Loucy (cell line): ENCODE measurements at regions not wholly inside any gene's neighbourhood (a gene's known extent, or its start where the extent isn't known, plus 50 kb on each side); places are given as distances from the start of the nearest gene placed in this dataset.
"Not testable (repeated sequence)": the region's sequence is repeated elsewhere in the genome, so short reads cannot be mapped to it uniquely, and the experiment has no call there.

Experiments used
- H2AFZ ChIP-seq: fragments of 200-600 bp; sonication (generic); 2 replicates; pipeline ENCODE4 v1.6.0; 2016; ENCODE audit warnings: antibody characterized with exemption, mild to moderate bottlenecking, low read length, moderate library complexity
- H3F3A ChIP-seq: fragments of 200-600 bp; 2 replicates; pipeline ENCODE4 v1.6.0; 2016; ENCODE audit warnings: antibody characterized with exemption, low read depth, mild to moderate bottlenecking
- H3K27me3 ChIP-seq: fragments of 200-600 bp; sonication (generic); 2 replicates; pipeline ENCODE4 v1.6.1; 2014; ENCODE audit warnings: low read length, mild to moderate bottlenecking; ENCODE audit not compliant: insufficient read depth, poor library complexity, severe bottlenecking
- H3K36me3 ChIP-seq: fragments of 200-600 bp; sonication (generic); 2 replicates; pipeline ENCODE4 v1.6.1; 2016; ENCODE audit warnings: low read length; ENCODE audit not compliant: insufficient read depth
- H3K4me1 ChIP-seq: fragments of 200-600 bp; sonication (generic); 2 replicates; pipeline ENCODE4 v1.5.1; 2014; ENCODE audit warnings: low read length, mild to moderate bottlenecking; ENCODE audit not compliant: insufficient read depth, poor library complexity, severe bottlenecking
- H3K4me2 ChIP-seq: fragments of 200-600 bp; sonication (generic); 2 replicates; pipeline ENCODE4 v1.6.0; 2014; ENCODE audit warnings: antibody characterized with exemption, low read length, low read depth, mild to moderate bottlenecking; ENCODE audit not compliant: poor library complexity, severe bottlenecking
- H3K4me3 ChIP-seq: fragments of 200-600 bp; sonication (generic); 2 replicates; pipeline ENCODE4 v1.5.1; 2014; ENCODE audit warnings: low read length, mild to moderate bottlenecking, mixed read lengths; ENCODE audit not compliant: poor library complexity, severe bottlenecking
- H3K79me2 ChIP-seq: fragments of 200-600 bp; sonication (generic); 2 replicates; pipeline ENCODE4 v1.6.1; 2014; ENCODE audit warnings: low read length; ENCODE audit not compliant: insufficient read depth
- H3K9ac ChIP-seq: fragments of 200-600 bp; sonication (generic); 2 replicates; pipeline ENCODE4 v1.6.0; 2014; ENCODE audit warnings: mild to moderate bottlenecking, low read depth, low read length, moderate library complexity; ENCODE audit not compliant: poor library complexity, severe bottlenecking
- H3K9me2 ChIP-seq: fragments of 200-600 bp; sonication (generic); replicated peaks from 2 replicates; pipeline ENCODE4 v1.6.1; 2016; ENCODE audit warnings: low read depth, low read length, mixed read lengths
- H3K9me3 ChIP-seq: fragments of 200-600 bp; sonication (generic); 2 replicates; pipeline ENCODE4 v1.6.1; 2014; ENCODE audit warnings: mild to moderate bottlenecking, antibody characterized with exemption, low read length, low read depth; ENCODE audit not compliant: insufficient read depth
- H4K20me1 ChIP-seq: fragments of 200-600 bp; sonication (generic); 2 replicates; pipeline ENCODE4 v1.6.0; 2014; ENCODE audit warnings: antibody characterized with exemption, low read length, mild to moderate bottlenecking; ENCODE audit not compliant: insufficient read depth, poor library complexity, severe bottlenecking
- EZH2phosphoT487 ChIP-seq: fragments of 200-600 bp; IDR thresholded peaks from 2 replicates; pipeline ENCODE4 v1.6.1; 2018; ENCODE audit warnings: antibody characterized with exemption, mild to moderate bottlenecking, moderate library complexity, borderline replicate concordance
- TF ChIP-seq, protein P1 (sequence below): fragments of 200-600 bp; sonication (generic); conservative IDR thresholded peaks from 2 replicates; pipeline ENCODE4 v1.5.1; 2014; ENCODE audit warnings: mild to moderate bottlenecking, antibody characterized with exemption, low read length

DNA sequence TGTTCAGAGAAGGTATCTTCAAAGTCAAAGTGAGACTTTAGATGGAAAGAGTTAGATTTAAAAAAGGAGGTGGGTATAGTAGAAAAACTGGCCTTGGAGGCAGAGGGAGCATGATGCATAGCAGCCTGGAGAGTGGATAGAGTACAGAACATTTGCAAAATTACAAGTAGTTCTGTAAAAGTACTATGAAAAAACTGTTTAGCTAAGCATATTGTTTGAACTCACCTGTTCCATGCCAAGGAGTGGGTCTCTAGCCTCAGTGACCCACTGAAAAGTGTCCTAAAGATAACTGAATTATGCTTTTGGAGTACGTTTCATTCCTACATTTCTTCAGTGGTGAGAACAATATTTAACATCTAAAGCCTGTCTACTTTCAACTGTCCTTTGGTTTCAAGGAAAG is 218.9 kb downstream of the NAP1L3 start:
- no peak overlapping the region for H2AFZ ChIP-seq
- no peak overlapping the region for H3K9ac ChIP-seq
- H3K27me3 ChIP-seq, result no peaks in the 10 kb centered on the region
- no peak overlapping the region for H3K4me3 ChIP-seq
- no peak overlapping the region for H3K4me2 ChIP-seq
- H3K4me1 ChIP-seq, result no peaks in the 10 kb centered on the region
- H3K36me3 ChIP-seq, result no peaks in the 10 kb centered on the region
- TF ChIP-seq, protein P1, sequence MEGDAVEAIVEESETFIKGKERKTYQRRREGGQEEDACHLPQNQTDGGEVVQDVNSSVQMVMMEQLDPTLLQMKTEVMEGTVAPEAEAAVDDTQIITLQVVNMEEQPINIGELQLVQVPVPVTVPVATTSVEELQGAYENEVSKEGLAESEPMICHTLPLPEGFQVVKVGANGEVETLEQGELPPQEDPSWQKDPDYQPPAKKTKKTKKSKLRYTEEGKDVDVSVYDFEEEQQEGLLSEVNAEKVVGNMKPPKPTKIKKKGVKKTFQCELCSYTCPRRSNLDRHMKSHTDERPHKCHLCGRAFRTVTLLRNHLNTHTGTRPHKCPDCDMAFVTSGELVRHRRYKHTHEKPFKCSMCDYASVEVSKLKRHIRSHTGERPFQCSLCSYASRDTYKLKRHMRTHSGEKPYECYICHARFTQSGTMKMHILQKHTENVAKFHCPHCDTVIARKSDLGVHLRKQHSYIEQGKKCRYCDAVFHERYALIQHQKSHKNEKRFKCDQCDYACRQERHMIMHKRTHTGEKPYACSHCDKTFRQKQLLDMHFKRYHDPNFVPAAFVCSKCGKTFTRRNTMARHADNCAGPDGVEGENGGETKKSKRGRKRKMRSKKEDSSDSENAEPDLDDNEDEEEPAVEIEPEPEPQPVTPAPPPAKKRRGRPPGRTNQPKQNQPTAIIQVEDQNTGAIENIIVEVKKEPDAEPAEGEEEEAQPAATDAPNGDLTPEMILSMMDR, result no peak
- no peak for TF ChIP-seq EZH2phosphoT487
- no peaks in the 10 kb centered on the region for H3K9me2 ChIP-seq
- H3K9me3 ChIP-seq, result no peaks in the 10 kb centered on the region
- H3K79me2 ChIP-seq, result no peaks in the 10 kb centered on the region
- H4K20me1 ChIP-seq, result no peaks in the 10 kb centered on the region
- no peaks in the 10 kb centered on the region for H3F3A ChIP-seq

DNA sequence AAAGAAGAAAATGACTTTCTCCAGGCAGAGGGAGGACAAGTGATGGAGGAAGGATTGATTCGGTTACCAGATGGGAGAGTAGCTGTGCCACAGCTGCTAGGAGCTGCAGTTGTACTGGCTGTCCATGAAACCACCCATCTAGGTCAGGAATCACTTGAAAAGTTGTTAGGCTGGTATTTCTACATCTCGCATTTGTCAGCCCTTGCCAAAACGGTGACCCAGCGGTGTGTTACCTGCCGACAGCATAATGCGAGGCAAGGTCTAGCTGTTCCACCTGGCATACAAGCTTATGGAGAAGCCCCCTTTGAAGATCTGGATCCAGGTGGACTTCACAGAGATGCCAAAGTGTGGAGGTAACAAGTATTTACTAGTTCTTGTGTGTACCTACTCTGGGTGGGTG is 238.7 kb downstream of the NAP1L3 start:
- H3K9ac ChIP-seq, H3K27me3 ChIP-seq, H3K4me2 ChIP-seq, H3K79me2 ChIP-seq, H3K4me1 ChIP-seq, H3K4me3 ChIP-seq, H3K9me2 ChIP-seq, H3K36me3 ChIP-seq, H3K9me3 ChIP-seq, H3F3A ChIP-seq, H2AFZ ChIP-seq, H4K20me1 ChIP-seq: not testable (repeated sequence)

DNA sequence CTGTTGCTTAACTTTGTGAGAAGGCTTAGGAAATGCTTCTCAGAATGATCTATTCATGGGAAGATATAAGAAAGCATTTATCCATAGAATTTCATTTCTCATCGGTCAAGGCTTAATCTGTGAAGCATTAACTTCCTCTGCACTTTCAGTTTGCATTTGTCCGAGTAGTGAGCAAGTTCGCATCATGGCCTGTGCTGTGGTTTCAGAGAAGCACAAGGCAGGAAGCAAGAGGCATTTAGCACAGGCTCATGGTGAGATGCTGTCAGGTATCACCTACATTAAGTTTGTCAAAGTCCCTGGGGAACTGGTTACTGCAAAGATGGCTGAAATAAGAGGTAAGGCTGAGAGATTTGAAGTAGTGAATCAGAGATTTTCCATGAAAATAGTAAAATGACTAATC is 244.9 kb downstream of the NAP1L3 start:
- Histone ChIP-seq H3K4me1 (no peaks in the 10 kb centered on the region), H3K9me3 (no peaks in the 10 kb centered on the region), H2AFZ (no peak overlapping the region), H3K4me3 (no peak overlapping the region), H3K36me3 (no peaks in the 10 kb centered on the region), H3K9ac (no peak overlapping the region), H3K9me2 (no peaks in the 10 kb centered on the region), H4K20me1 (no peaks in the 10 kb centered on the region), H3K4me2 (no peak overlapping the region), H3K27me3 (no peaks in the 10 kb centered on the region), H3K79me2 (no peaks in the 10 kb centered on the region), H3F3A (no peaks in the 10 kb centered on the region)
- TF ChIP-seq, protein P1, result no peak
- TF ChIP-seq EZH2phosphoT487, result no peak

DNA sequence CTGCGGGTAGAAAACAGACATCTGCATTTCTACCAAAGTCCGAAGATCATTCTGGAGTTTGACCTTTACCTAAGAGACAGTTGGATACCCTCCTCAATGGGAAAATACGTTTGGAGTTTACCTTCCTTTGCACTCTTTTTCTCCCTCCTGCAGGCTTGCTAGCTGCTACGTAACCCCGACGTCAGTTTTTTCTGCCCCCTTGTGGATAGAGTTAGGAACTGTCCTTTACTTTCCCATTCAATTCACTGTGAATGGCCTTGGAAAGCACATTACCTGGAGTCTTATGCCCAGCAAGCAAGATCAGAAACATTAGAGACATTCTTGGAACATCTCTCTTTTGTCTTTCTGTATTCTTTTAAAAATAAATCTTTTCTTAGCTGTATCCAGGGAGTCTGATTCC is 250.7 kb downstream of the NAP1L3 start:
- H3K9me2 ChIP-seq, result no peaks in the 10 kb centered on the region
- H3K79me2 ChIP-seq, result no peaks in the 10 kb centered on the region
- H4K20me1 ChIP-seq, result no peaks in the 10 kb centered on the region
- TF ChIP-seq, protein P1, result peak; percentile 58
- TF ChIP-seq EZH2phosphoT487, result no peak
- no peak overlapping the region for H2AFZ ChIP-seq
- H3K27me3 ChIP-seq, result no peaks in the 10 kb centered on the region
- H3K9ac ChIP-seq, result no peak overlapping the region
- no peaks in the 10 kb centered on the region for H3K36me3 ChIP-seq
- no peaks in the 10 kb centered on the region for H3K9me3 ChIP-seq
- H3F3A ChIP-seq, result no peaks in the 10 kb centered on the region
- no peaks in the 10 kb centered on the region for H3K4me1 ChIP-seq
- H3K4me2 ChIP-seq, result no peak overlapping the region
- no peak overlapping the region for H3K4me3 ChIP-seq
